ENCODE measurements at regions not wholly inside any gene's neighbourhood (a gene's known extent, or its start where the extent isn't known, plus 50 kb on each side); places are given as distances from the start of the nearest gene placed in this dataset.

DNA sequence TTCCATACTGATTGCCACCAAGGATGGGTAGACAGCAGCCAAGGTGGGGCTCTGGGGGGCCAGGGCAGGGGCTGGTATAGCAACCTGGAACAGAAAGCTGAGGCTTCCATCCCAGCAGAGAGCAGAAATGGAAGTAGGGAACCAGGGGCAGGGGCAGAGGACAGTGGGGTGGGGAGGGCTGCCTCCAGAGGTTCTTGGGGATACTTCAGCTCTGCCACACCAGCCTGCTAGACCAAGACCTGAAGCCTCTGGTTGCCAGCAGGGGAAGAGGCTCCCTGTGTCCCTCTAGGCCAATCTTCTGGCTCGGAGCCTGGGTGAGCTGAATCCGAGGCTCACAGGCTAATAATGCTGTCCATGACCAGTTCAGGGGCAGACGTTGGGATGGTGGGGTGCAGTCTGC is 329.0 kb downstream of the DYSF start:
- Histone ChIP-seq H3K4me3 (no peak overlapping the region), H3K27me3 (ENCODE audit: control insufficient read depth in 2 of 2, insufficient read depth in 2 of 2, low read length in 2 of 2) (peaks cover 13 to 33% of the 10 kb centered on the region in 2 experiments; a peak in 4 of 5 replicates), H3K9ac (ENCODE audit: insufficient read depth in 1 of 2, low read depth in 2 of 2, low read length in 2 of 2) (no peak overlapping the region), H3K9me3 (replicated peaks; ENCODE audit: control insufficient read depth, insufficient read depth, low read depth, low read length) (no peaks in the 10 kb centered on the region), H3K27ac (ENCODE audit: extremely low read depth, low read depth, low read length) (no peak overlapping the region), H3K9me1 (ENCODE audit: control insufficient read depth, insufficient read depth, low read length) (no peaks in the 10 kb centered on the region), H3K79me2 (ENCODE audit: control insufficient read depth, insufficient read depth, low read length) (no peaks in the 10 kb centered on the region), H3K4me1 (replicated peaks in 1 of 2; ENCODE audit: control insufficient read depth in 2 of 2, insufficient read depth in 2 of 2, low read length in 2 of 2) (peaks cover 0 to 4% of the 10 kb centered on the region in 2 experiments; a peak in 1 of 5 replicates), H3K4me2 (ENCODE audit: insufficient read depth, low read length) (no peak overlapping the region), H2AFZ (ENCODE audit: low read depth, low read length) (no peak overlapping the region), H4K20me1 (replicated peaks; ENCODE audit: control insufficient read depth, insufficient read depth, low read length) (no peaks in the 10 kb centered on the region; the same call in 1 of the 2 replicates), H3K36me3 (ENCODE audit: control insufficient read depth, insufficient read depth, low read length) (no peaks in the 10 kb centered on the region)
- DNase-seq (ENCODE audit: extremely low read depth in 1 of 4, low spot score in 3 of 4) (no peak), ATAC-seq (no peak), FAIRE-seq (no peak)
- WGBS (ENCODE audit: insufficient coverage, low coverage, missing lambda C conversion rate), result 0% methylated on average over 3 of the region's 3 CpGs
- in situ Hi-C loops (cut with MboI) (no loop called here), intact Hi-C loops (cut with micrococcal nuclease) (no loop called here)
- no TSS peak for BruUV-seq (replicated peaks)
- ChIA-PET CTCF (ENCODE audit: low intra/inter-chr PET ratio) (no interaction called here), POLR2A (interaction anchor here (0.6 kb wide), 1 partner anchor 274 kb away, joined by 3 read pairs; no protein-coding TSS in a partner anchor)
- TF ChIP-seq ZBTB8A (IDR thresholded peaks at IDR 0.05; ENCODE audit: partially characterized antibody) (no peak), DIDO1 (tag; IDR thresholded peaks at IDR 0.05; ENCODE audit: low read depth) (no peak)
- TF ChIP-seq, protein P1, sequence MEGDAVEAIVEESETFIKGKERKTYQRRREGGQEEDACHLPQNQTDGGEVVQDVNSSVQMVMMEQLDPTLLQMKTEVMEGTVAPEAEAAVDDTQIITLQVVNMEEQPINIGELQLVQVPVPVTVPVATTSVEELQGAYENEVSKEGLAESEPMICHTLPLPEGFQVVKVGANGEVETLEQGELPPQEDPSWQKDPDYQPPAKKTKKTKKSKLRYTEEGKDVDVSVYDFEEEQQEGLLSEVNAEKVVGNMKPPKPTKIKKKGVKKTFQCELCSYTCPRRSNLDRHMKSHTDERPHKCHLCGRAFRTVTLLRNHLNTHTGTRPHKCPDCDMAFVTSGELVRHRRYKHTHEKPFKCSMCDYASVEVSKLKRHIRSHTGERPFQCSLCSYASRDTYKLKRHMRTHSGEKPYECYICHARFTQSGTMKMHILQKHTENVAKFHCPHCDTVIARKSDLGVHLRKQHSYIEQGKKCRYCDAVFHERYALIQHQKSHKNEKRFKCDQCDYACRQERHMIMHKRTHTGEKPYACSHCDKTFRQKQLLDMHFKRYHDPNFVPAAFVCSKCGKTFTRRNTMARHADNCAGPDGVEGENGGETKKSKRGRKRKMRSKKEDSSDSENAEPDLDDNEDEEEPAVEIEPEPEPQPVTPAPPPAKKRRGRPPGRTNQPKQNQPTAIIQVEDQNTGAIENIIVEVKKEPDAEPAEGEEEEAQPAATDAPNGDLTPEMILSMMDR (IDR thresholded peaks at IDR 0.05 in 2 of 3, conservative IDR thresholded peaks at IDR 0.05 in 1 of 3; ENCODE audit: insufficient read depth in 2 of 3, low read depth in 1 of 3, low read length in 3 of 3), result no peak
- TF ChIP-seq, protein P2, sequence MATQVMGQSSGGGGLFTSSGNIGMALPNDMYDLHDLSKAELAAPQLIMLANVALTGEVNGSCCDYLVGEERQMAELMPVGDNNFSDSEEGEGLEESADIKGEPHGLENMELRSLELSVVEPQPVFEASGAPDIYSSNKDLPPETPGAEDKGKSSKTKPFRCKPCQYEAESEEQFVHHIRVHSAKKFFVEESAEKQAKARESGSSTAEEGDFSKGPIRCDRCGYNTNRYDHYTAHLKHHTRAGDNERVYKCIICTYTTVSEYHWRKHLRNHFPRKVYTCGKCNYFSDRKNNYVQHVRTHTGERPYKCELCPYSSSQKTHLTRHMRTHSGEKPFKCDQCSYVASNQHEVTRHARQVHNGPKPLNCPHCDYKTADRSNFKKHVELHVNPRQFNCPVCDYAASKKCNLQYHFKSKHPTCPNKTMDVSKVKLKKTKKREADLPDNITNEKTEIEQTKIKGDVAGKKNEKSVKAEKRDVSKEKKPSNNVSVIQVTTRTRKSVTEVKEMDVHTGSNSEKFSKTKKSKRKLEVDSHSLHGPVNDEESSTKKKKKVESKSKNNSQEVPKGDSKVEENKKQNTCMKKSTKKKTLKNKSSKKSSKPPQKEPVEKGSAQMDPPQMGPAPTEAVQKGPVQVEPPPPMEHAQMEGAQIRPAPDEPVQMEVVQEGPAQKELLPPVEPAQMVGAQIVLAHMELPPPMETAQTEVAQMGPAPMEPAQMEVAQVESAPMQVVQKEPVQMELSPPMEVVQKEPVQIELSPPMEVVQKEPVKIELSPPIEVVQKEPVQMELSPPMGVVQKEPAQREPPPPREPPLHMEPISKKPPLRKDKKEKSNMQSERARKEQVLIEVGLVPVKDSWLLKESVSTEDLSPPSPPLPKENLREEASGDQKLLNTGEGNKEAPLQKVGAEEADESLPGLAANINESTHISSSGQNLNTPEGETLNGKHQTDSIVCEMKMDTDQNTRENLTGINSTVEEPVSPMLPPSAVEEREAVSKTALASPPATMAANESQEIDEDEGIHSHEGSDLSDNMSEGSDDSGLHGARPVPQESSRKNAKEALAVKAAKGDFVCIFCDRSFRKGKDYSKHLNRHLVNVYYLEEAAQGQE (IDR thresholded peaks at IDR 0.05; ENCODE audit: borderline replicate concordance), result no peak
- TF ChIP-seq, protein P2 (CRISPR knock-in tag; IDR thresholded peaks at IDR 0.05; ENCODE audit: low read depth), result no peak

Data from K562 (cell line).